ENCODE measurements at regions not wholly inside any gene's neighbourhood (a gene's known extent, or its start where the extent isn't known, plus 50 kb on each side); places are given as distances from the start of the nearest gene placed in this dataset.

DNA sequence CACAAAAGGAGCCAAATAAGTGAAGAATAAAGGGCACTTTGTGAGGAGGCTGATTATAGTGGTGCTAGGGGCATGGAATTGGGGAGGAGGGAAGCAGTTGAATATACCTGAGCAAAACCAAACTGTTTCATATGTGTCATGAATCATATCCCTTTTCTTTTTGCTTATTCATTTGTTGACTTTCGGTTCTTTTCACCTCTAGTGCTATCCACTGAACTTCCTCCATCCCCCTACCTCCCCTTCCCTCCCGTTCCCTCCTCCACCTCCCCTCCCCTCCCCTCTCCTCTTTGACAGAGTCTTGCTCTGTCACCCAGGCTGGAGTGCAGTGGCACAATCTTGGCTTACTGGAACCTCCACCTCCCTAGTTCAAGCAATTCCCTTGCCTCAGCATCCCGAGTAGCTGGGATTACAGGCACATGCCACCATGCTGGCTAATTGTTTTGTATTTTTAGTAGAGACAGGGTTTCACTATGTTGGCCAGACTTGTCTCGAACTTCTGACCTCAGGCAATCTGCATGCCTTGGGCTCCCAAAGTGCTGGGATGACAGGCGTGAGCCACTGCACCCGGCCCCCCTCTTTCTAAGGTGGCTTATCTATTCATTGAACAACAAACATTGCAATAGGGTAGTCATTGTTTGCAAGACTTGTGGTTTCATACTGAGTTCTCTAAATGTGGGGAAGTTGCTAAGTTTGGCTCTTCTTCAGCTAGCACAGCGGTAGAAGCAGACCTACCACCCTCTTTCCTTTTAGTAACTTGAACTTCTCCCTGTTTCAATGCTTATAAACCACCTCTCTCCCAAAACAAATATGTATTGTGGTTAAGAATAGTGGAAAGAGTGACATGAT, 150.4 kb upstream of the PRPS1L1 start:
- no peak for TF ChIP-seq POLR2A (IDR thresholded peaks at IDR 0.05; ENCODE audit: extremely low read depth, insufficient read length)
- TF ChIP-seq, protein P1, sequence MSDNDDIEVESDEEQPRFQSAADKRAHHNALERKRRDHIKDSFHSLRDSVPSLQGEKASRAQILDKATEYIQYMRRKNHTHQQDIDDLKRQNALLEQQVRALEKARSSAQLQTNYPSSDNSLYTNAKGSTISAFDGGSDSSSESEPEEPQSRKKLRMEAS (IDR thresholded peaks at IDR 0.05; ENCODE audit: low read depth, low read length) = 0 out of 2 replicates have a peak, but pooled peaks have one; percentile 14
- no peak overlapping the region for H3K4me3 ChIP-seq (ENCODE audit: low read depth, low read length)
- peak; percentile 92 for DNase-seq (ENCODE audit: low read depth)

DNA sequence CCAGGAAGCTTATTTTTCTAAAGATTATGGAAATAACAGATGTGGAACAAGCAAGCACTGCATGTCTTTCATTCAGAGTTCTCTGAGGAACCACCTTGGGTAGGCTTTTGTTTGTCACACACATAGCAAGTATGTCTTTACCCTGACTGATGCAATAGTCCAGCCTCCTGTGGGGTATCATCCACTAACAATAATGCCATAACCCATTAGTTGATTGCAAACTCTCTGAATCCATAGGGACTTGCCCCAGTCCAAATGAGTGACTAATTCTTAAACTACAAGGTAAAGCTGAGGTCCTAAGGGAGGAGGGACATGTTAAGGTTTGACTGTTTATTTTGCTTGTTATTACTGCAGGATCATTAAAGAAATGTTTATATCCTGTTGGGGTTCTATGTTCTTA, 151.4 kb upstream of the PRPS1L1 start:
- TF ChIP-seq POLR2A (IDR thresholded peaks at IDR 0.05; ENCODE audit: extremely low read depth, insufficient read length) = no peak
- TF ChIP-seq, protein P1 (IDR thresholded peaks at IDR 0.05; ENCODE audit: low read depth, low read length) = no peak
- no peak for TF ChIP-seq MYC (IDR thresholded peaks at IDR 0.05; ENCODE audit: low read depth, low read length)
- TF ChIP-seq, protein P2, sequence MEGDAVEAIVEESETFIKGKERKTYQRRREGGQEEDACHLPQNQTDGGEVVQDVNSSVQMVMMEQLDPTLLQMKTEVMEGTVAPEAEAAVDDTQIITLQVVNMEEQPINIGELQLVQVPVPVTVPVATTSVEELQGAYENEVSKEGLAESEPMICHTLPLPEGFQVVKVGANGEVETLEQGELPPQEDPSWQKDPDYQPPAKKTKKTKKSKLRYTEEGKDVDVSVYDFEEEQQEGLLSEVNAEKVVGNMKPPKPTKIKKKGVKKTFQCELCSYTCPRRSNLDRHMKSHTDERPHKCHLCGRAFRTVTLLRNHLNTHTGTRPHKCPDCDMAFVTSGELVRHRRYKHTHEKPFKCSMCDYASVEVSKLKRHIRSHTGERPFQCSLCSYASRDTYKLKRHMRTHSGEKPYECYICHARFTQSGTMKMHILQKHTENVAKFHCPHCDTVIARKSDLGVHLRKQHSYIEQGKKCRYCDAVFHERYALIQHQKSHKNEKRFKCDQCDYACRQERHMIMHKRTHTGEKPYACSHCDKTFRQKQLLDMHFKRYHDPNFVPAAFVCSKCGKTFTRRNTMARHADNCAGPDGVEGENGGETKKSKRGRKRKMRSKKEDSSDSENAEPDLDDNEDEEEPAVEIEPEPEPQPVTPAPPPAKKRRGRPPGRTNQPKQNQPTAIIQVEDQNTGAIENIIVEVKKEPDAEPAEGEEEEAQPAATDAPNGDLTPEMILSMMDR (IDR thresholded peaks at IDR 0.05; ENCODE audit: low read depth, low read length) = no peak
- DNase-seq (ENCODE audit: low read depth) = peak; percentile 66
- no peak overlapping the region for H3K4me3 ChIP-seq (ENCODE audit: low read depth, low read length)

DNA sequence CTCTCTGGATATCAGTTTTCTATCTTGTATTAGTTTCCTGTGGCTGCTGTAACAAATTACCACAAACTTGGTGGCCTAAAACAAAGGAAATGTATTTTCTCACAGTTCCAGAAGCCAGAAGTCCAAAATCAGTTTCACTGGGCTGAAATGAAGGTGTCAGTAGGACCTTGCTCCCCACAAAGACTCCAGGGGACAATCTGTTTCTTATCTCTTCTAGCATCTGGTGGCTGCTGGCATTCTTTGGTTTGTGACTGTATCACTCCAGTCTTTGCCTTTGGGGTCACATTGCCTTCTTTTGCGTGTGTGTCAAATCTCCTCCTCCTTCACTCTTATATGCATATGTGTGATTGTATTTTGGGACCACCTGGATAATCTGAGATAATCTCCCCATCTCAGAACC, 153.0 kb upstream of the PRPS1L1 start:
- TF ChIP-seq, protein P1 (IDR thresholded peaks at IDR 0.05; ENCODE audit: low read depth, low read length) = no peak
- no peak for TF ChIP-seq POLR2A (IDR thresholded peaks at IDR 0.05; ENCODE audit: extremely low read depth, insufficient read length)
- TF ChIP-seq MYC (IDR thresholded peaks at IDR 0.05; ENCODE audit: low read depth, low read length) = no peak
- TF ChIP-seq, protein P2 (IDR thresholded peaks at IDR 0.05; ENCODE audit: low read depth, low read length) = no peak
- no peak overlapping the region for H3K4me3 ChIP-seq (ENCODE audit: low read depth, low read length)
- no peak for DNase-seq (ENCODE audit: low read depth)

DNA sequence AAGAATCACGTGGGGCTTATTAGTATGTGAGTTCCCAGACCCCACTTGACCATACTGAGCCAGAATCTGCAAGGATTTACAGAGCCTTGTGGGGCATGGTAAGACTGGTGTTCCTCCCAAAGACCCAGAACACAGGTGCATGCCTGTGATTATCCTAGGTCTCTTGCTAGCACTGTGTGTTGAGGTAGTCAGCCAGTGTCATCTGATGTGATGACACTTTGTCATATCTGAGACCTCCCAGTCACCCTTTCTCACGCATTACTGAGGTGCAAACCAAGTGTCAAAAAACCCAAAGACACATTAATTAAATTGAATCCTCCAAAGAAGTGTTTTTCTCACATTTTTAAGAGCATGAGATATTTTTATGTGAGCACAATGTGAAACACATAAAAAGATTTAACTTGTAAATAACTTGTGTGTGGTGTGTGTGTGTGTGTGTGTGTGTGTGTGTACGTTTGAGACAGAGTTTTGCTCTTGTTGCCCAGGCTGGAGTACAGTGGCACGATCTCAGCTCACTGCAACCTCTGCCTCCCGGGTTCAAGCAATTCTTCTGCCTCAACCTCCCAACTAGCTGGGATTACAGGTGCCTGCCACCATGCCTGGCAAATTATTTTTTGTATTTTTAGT, 162.0 kb upstream of the PRPS1L1 start:
- H3K4me3 ChIP-seq (ENCODE audit: low read depth, low read length) = no peak overlapping the region
- no peak for DNase-seq (ENCODE audit: low read depth)
- no peak for TF ChIP-seq POLR2A (IDR thresholded peaks at IDR 0.05; ENCODE audit: extremely low read depth, insufficient read length)
- TF ChIP-seq, protein P1 (IDR thresholded peaks at IDR 0.05; ENCODE audit: low read depth, low read length) = no peak
- TF ChIP-seq, protein P2 (IDR thresholded peaks at IDR 0.05; ENCODE audit: low read depth, low read length) = no peak

DNA sequence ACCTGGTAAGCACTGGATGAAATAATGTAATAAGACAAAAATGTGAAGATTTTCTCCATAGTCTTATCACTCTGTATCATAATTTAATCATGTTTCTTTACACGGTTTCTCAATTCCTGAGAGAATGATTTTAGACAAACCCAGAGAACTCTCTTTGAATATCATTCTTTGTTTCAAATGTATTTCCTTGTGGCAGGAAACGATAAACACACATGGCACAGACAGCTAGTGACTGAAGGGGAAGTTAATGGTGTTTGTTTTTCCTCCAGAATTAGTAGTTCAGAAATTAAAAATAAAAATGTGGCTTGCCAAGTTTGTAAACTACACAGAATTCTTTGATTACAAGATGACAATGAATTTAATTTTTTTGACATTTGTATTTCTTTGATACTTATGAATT, 163.7 kb upstream of the PRPS1L1 start:
- DNase-seq (ENCODE audit: low read depth) = no peak
- no peak overlapping the region for H3K4me3 ChIP-seq (ENCODE audit: low read depth, low read length)
- TF ChIP-seq MYC (IDR thresholded peaks at IDR 0.05; ENCODE audit: low read depth, low read length) (no peak), POLR2A (IDR thresholded peaks at IDR 0.05; ENCODE audit: extremely low read depth, insufficient read length) (no peak)
- TF ChIP-seq, protein P1 (IDR thresholded peaks at IDR 0.05; ENCODE audit: low read depth, low read length) = no peak
- TF ChIP-seq, protein P2 (IDR thresholded peaks at IDR 0.05; ENCODE audit: low read depth, low read length) = no peak

All from NB4 (cell line).